K562 (cell line): ENCODE measurements at regions not wholly inside any gene's neighbourhood (a gene's known extent, or its start where the extent isn't known, plus 50 kb on each side); places are given as distances from the start of the nearest gene placed in this dataset.

ENCODE experiments used
- ATAC-seq: fragments of 200-7000 bp; cut with Tn5 transposase; 3 replicates; pipeline ENCODE4 v1.9.1; 2020; ENCODE audit warnings: moderate library complexity
- BruUV-seq: library from RNA; stranded (reverse); fragments of 400-500 nt; replicated peaks from 2 replicates; lab custom pipeline; 2021; lab: Mats Ljungman, UMichigan
- CTCF ChIA-PET: fragments of 300-600 bp; formaldehyde crosslinking; extraction: SDS; loops from one replicate; lab custom pipeline; 2021; ENCODE audit warnings: low intra/inter-chr PET ratio; lab: Yijun Ruan, JAX
- POLR2A ChIA-PET: fragments of 300-600, 350-650 bp; sonication (Branson Sonifier 250); formaldehyde crosslinking; extraction: SDS; loops from one replicate; lab custom pipeline; 2021; ENCODE audit warnings: antibody characterized with exemption, inconsistent platforms; lab: Yijun Ruan, JAX
- DNase-seq, 4 experiments: peaks; one replicate each; pipeline versions ENCODE4 v3.0.0 to v3.0.0-alpha.2; 2011 to 2018; ENCODE audit warnings: low spot score in 3 of 4, mixed read lengths in 3 of 4; ENCODE audit errors: extremely low read depth in 1 of 4
- FAIRE-seq: peaks from 2 replicates; lab custom pipeline; 2011; peaks lifted over from hg19 to GRCh38; lab: Jason Lieb, UNC
- H2AFZ ChIP-seq: 2 replicates; pipeline ENCODE4 v1.6.0; 2011; ENCODE audit warnings: low read depth, low read length, control low read depth, inconsistent platforms
- H3K27ac ChIP-seq: fragments of 200-600 bp; 3 replicates; pipeline ENCODE4 v1.8.0; 2011; ENCODE audit warnings: low read depth, mild to moderate bottlenecking, control low read depth, inconsistent platforms, low read length, moderate library complexity, mixed read lengths; ENCODE audit errors: extremely low read depth
- H3K27me3 ChIP-seq, 2 experiments: fragments of 300-600 bp in 1 of 2; 2 replicates in 1 of 2; 3 replicates in 1 of 2; pipeline versions ENCODE4 v1.6.0 to v1.8.0; 2011; ENCODE audit warnings: inconsistent platforms in 2 of 2, low read length in 2 of 2, mild to moderate bottlenecking in 1 of 2, mixed read lengths in 1 of 2, moderate library complexity in 1 of 2; ENCODE audit not compliant: control insufficient read depth in 2 of 2, insufficient read depth in 2 of 2
- H3K36me3 ChIP-seq: fragments of 300-600 bp; 3 replicates; pipeline ENCODE4 v1.8.0; 2011; ENCODE audit warnings: mild to moderate bottlenecking, low read length, inconsistent platforms; ENCODE audit not compliant: control insufficient read depth, insufficient read depth
- H3K4me1 ChIP-seq, 2 experiments: fragments of 200-600 bp in 1 of 2; replicated peaks in 1 of 2; 2 replicates in 1 of 2; 3 replicates in 1 of 2; pipeline versions ENCODE4 v1.5.1 to v1.8.0; 2011; ENCODE audit warnings: inconsistent platforms in 2 of 2, low read length in 2 of 2, mild to moderate bottlenecking in 1 of 2, mixed read lengths in 1 of 2, moderate library complexity in 1 of 2; ENCODE audit not compliant: control insufficient read depth in 2 of 2, insufficient read depth in 2 of 2
- H3K4me2 ChIP-seq: 2 replicates; pipeline ENCODE4 v1.6.1; 2011; ENCODE audit warnings: low read length, control low read depth, inconsistent platforms, mixed read lengths; ENCODE audit not compliant: insufficient read depth
- H3K4me3 ChIP-seq: fragments of 200-600 bp; sonication (generic), shearing (Covaris generic); 2 replicates; pipeline ENCODE4 v1.5.1; 2016; ENCODE audit warnings: control low read depth, inconsistent platforms
- H3K79me2 ChIP-seq: fragments of 200-600 bp; 3 replicates; pipeline ENCODE4 v1.8.0; 2011; ENCODE audit warnings: low read length, inconsistent platforms; ENCODE audit not compliant: control insufficient read depth, insufficient read depth
- H3K9ac ChIP-seq, 2 experiments: 2 replicates each; pipeline versions ENCODE4 v1.6.0 to v1.6.1; 2011; ENCODE audit warnings: low read depth in 2 of 2, low read length in 2 of 2, control low read depth in 1 of 2, inconsistent platforms in 1 of 2, mild to moderate bottlenecking in 1 of 2, mixed read lengths in 1 of 2; ENCODE audit not compliant: insufficient read depth in 1 of 2
- H3K9me1 ChIP-seq: one replicate; pipeline ENCODE4 v1.6.0; 2011; ENCODE audit warnings: inconsistent platforms, mild to moderate bottlenecking, low read length, moderate library complexity; ENCODE audit not compliant: control insufficient read depth, insufficient read depth
- H3K9me3 ChIP-seq: replicated peaks from 2 replicates; pipeline ENCODE4 v1.5.1; 2011; ENCODE audit warnings: low read depth, low read length, inconsistent platforms; ENCODE audit not compliant: control insufficient read depth, insufficient read depth
- H4K20me1 ChIP-seq: replicated peaks from 2 replicates; pipeline ENCODE4 v1.6.1; 2011; ENCODE audit warnings: low read length, inconsistent platforms, mixed read lengths; ENCODE audit not compliant: control insufficient read depth, insufficient read depth
- EHMT2 ChIP-seq: fragments of 450-650 bp; IDR thresholded peaks from 2 replicates; pipeline ENCODE4 v1.6.1; 2018; ENCODE audit warnings: antibody characterized with exemption
- EP400 ChIP-seq: fragments of 450-650 bp; IDR thresholded peaks from 2 replicates; pipeline ENCODE4 v1.6.1; 2017; ENCODE audit warnings: antibody characterized with exemption, mild to moderate bottlenecking, moderate library complexity
- FIP1L1 ChIP-seq: fragments of 200-400 bp; formaldehyde crosslinking; IDR thresholded peaks from 2 replicates; pipeline ENCODE4 v1.6.1; 2018; ENCODE audit warnings: mild to moderate bottlenecking, low read depth, low read length; ENCODE audit not compliant: poor library complexity, severe bottlenecking
- HNRNPUL1 ChIP-seq: fragments of 200-400 bp; formaldehyde crosslinking; IDR thresholded peaks from 2 replicates; pipeline ENCODE4 v1.6.1; 2017; ENCODE audit warnings: low read length
- KDM1A ChIP-seq, 2 experiments: fragments of 450-650 bp; IDR thresholded peaks; 2 replicates each; pipeline ENCODE4 v1.6.1; 2016; ENCODE audit warnings: mild to moderate bottlenecking in 2 of 2
- PHF20 ChIP-seq: fragments of 450-650 bp; IDR thresholded peaks from 2 replicates; pipeline ENCODE4 v1.6.1; 2018; ENCODE audit not compliant: partially characterized antibody
- RBFOX2 ChIP-seq: fragments of 200-400 bp; formaldehyde crosslinking; IDR thresholded peaks from 2 replicates; pipeline ENCODE4 v1.6.1; 2017; ENCODE audit warnings: low read depth, mild to moderate bottlenecking, low read length, moderate library complexity
- RBM22 ChIP-seq: fragments of 200-400 bp; formaldehyde crosslinking; IDR thresholded peaks from 2 replicates; pipeline ENCODE4 v1.6.1; 2018; ENCODE audit warnings: low read length, low read depth; ENCODE audit not compliant: poor library complexity, severe bottlenecking
- SMAD1 ChIP-seq: fragments of 150-350 bp; IDR thresholded peaks from 2 replicates; pipeline ENCODE4 v1.6.1; 2014; ENCODE audit warnings: low read length, low read depth; ENCODE audit not compliant: partially characterized antibody
- TOE1 ChIP-seq, 2 experiments: fragments of 450-650 bp in 1 of 2; sonication (generic) in 1 of 2; formaldehyde crosslinking in 1 of 2; IDR thresholded peaks; 2 replicates each; pipeline versions ENCODE4 v1.7.1 to v1.8.0; 2016 to 2022; ENCODE audit warnings: borderline replicate concordance in 2 of 2, mild to moderate bottlenecking in 2 of 2, antibody characterized with exemption in 1 of 2, inconsistent platforms in 1 of 2, low read depth in 1 of 2, missing genetic modification reagents in 1 of 2, moderate library complexity in 1 of 2
- ZNF274 ChIP-seq: IDR thresholded peaks from 2 replicates; pipeline ENCODE4 v1.6.1; 2011; ENCODE audit warnings: low read depth, mild to moderate bottlenecking, low read length, moderate library complexity, borderline replicate concordance
- ZNF561 ChIP-seq: fragments of 450-650 bp; formaldehyde crosslinking; conservative IDR thresholded peaks from 2 replicates; pipeline ENCODE4 v1.4.0; 2020; ENCODE audit warnings: mild to moderate bottlenecking, moderate library complexity
- WGBS: fragments of 100-300 bp; shearing (Covaris generic); methylation state at CpG from one replicate; pipeline ENCODE4 v1.1.6; 2016; ENCODE audit warnings: low coverage, mixed read lengths; ENCODE audit not compliant: insufficient coverage; ENCODE audit errors: missing lambda C conversion rate; 5-methylcytosine and 5-hydroxymethylcytosine counted together
- in situ Hi-C: fragments of 300-500 bp; cut with MboI; formaldehyde crosslinking; loops from 4 replicates; pipeline ENCODE4 v1.15.0; 2018; ENCODE audit warnings: inconsistent platforms, mixed read lengths
- intact Hi-C: fragments of 100-400 bp; cut with micrococcal nuclease; formaldehyde crosslinking; loops from 2 replicates; pipeline ENCODE4 v1.14.2; 2022
- TF ChIP-seq, protein P1 (sequence below), 2 experiments: IDR thresholded peaks; 2 replicates each; pipeline ENCODE4 v1.6.1; 2011; ENCODE audit warnings: borderline replicate concordance in 1 of 2, control low read depth in 1 of 2, low read depth in 1 of 2, low read length in 1 of 2, mild to moderate bottlenecking in 1 of 2, mixed read lengths in 1 of 2, moderate library complexity in 1 of 2; ENCODE audit not compliant: insufficient read depth in 1 of 2, insufficient read length in 1 of 2, poor library complexity in 1 of 2, severe bottlenecking in 1 of 2; ENCODE audit errors: extremely low read depth in 1 of 2

- in situ Hi-C loops (no loop called here), intact Hi-C loops (no loop called here)
- FAIRE-seq = no peak
- Histone ChIP-seq H3K4me2 (no peak overlapping the region), H3K9ac (no peak overlapping the region), H3K27ac (no peak overlapping the region), H2AFZ (no peak overlapping the region), H3K27me3 (peaks cover 6 to 38% of the 10 kb centered on the region in 2 experiments; a peak in 4 of 5 replicates), H3K36me3 (no peaks in the 10 kb centered on the region), H3K4me3 (no peak overlapping the region), H4K20me1 (no peaks in the 10 kb centered on the region), H3K79me2 (no peaks in the 10 kb centered on the region), H3K9me1 (no peaks in the 10 kb centered on the region), H3K9me3 (no peaks in the 10 kb centered on the region), H3K4me1 (no peaks in the 10 kb centered on the region)
- ChIA-PET CTCF (no interaction called here), POLR2A (no interaction called here)
- no peak for DNase-seq
- no peak for ATAC-seq
- WGBS = 0% methylated on average over 3 of the region's 3 CpGs
- no TSS peak for BruUV-seq
- no peak for TF ChIP-seq KDM1A (IDR thresholded peaks at IDR 0.05)
- no peak for TF ChIP-seq FIP1L1
- TF ChIP-seq ZNF561 (CRISPR knock-in tag) = no peak
- no peak for TF ChIP-seq RBFOX2
- TF ChIP-seq TOE1 (IDR thresholded peaks at IDR 0.05; ENCODE audit: borderline replicate concordance) = no peak
- TF ChIP-seq TOE1 (CRISPR knock-in tag; IDR thresholded peaks at IDR 0.05; ENCODE audit: borderline replicate concordance, low read depth) = no peak
- no peak for TF ChIP-seq EHMT2
- no peak for TF ChIP-seq PHF20
- no peak for TF ChIP-seq ZNF274
- no peak for TF ChIP-seq RBM22
- no peak for TF ChIP-seq HNRNPUL1
- TF ChIP-seq, protein P1, sequence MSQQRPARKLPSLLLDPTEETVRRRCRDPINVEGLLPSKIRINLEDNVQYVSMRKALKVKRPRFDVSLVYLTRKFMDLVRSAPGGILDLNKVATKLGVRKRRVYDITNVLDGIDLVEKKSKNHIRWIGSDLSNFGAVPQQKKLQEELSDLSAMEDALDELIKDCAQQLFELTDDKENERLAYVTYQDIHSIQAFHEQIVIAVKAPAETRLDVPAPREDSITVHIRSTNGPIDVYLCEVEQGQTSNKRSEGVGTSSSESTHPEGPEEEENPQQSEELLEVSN (IDR thresholded peaks at IDR 0.05; ENCODE audit: borderline replicate concordance in 1 of 2, extremely low read depth in 1 of 2, insufficient read depth in 1 of 2, insufficient read length in 1 of 2, low read depth in 1 of 2, low read length in 1 of 2, poor library complexity in 1 of 2, severe bottlenecking in 1 of 2) = no peak
- TF ChIP-seq EP400 = no peak
- TF ChIP-seq SMAD1 = no peak
These were observed 211.9 kb downstream of the CXCL12 start for GRCh38 chr10:44172883-44173607.
